ENCODE measurements at regions not wholly inside any gene's neighbourhood (a gene's known extent, or its start where the extent isn't known, plus 50 kb on each side); places are given as distances from the start of the nearest gene placed in this dataset.

DNA sequence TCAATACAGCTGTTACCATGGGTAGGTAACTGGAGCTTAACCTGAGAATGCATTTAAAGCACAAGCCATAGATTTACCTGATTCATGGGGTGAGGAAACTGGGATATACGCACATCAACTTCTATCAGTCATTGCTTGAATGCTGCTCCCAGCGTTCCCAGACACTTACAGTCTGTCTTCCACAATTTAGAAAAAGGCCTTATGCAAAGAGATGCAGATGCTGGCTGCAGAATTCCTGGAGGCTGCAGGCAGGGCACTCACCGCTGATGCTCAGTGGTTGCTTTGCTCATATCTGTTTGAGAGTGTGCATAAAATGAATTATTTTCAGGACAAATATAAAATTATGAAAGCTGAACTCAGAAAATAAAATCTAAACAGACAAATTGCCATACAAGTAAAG lies 950.7 kb upstream of the PIK3C3 start:
- TF ChIP-seq, protein P1, sequence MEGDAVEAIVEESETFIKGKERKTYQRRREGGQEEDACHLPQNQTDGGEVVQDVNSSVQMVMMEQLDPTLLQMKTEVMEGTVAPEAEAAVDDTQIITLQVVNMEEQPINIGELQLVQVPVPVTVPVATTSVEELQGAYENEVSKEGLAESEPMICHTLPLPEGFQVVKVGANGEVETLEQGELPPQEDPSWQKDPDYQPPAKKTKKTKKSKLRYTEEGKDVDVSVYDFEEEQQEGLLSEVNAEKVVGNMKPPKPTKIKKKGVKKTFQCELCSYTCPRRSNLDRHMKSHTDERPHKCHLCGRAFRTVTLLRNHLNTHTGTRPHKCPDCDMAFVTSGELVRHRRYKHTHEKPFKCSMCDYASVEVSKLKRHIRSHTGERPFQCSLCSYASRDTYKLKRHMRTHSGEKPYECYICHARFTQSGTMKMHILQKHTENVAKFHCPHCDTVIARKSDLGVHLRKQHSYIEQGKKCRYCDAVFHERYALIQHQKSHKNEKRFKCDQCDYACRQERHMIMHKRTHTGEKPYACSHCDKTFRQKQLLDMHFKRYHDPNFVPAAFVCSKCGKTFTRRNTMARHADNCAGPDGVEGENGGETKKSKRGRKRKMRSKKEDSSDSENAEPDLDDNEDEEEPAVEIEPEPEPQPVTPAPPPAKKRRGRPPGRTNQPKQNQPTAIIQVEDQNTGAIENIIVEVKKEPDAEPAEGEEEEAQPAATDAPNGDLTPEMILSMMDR (conservative IDR thresholded peaks at IDR 0.05 in 1 of 2, IDR thresholded peaks at IDR 0.05 in 1 of 2; ENCODE audit: extremely low read depth in 1 of 2, insufficient read depth in 1 of 2, low read depth in 1 of 2, low read length in 2 of 2), result no peak
- no peak for TF ChIP-seq EZH2 (IDR thresholded peaks at IDR 0.05; ENCODE audit: borderline replicate concordance, low read length)
